Mucosa of descending colon (tissue), 3 donors: ENCODE measurements at regions not wholly inside any gene's neighbourhood (a gene's known extent, or its start where the extent isn't known, plus 50 kb on each side); places are given as distances from the start of the nearest gene placed in this dataset.
"Not testable (repeated sequence)": the region's sequence is repeated elsewhere in the genome, so short reads cannot be mapped to it uniquely, and the experiment has no call there.

Source experiments
- ATAC-seq: fragments of 200-7000 bp; cut with Tn5 transposase; one replicate; pipeline ENCODE4 v1.9.1; 2020; ENCODE audit warnings: mild to moderate bottlenecking, moderate library complexity
- DNase-seq, 3 donors: peaks; one replicate each; pipeline ENCODE4 v3.0.0-alpha.2; 2020
- H3K36me3 ChIP-seq: fragments of 200-600 bp; one replicate; pipeline ENCODE4 v1.8.0; 2021; ENCODE audit warnings: low read depth, mild to moderate bottlenecking
- H3K4me1 ChIP-seq: fragments of 200-600 bp; one replicate; pipeline ENCODE4 v1.8.0; 2021; ENCODE audit warnings: low read depth, mild to moderate bottlenecking
- H3K4me3 ChIP-seq: fragments of 200-600 bp; one replicate; pipeline ENCODE4 v1.8.0; 2021; ENCODE audit warnings: mild to moderate bottlenecking
- H3K9me3 ChIP-seq: fragments of 200-600 bp; one replicate; pipeline ENCODE4 v1.8.0; 2021; ENCODE audit warnings: mild to moderate bottlenecking
- CTCF ChIP-seq: fragments of 200-600 bp; IDR thresholded peaks from one replicate; pipeline ENCODE4 v1.8.0; 2022; ENCODE audit warnings: antibody characterized with exemption, mild to moderate bottlenecking
- intact Hi-C, 2 donors: fragments of 100-400 bp; cut with DNase I in 1 of 2; cut with micrococcal nuclease in 1 of 2; formaldehyde crosslinking; loops; one replicate each; pipeline versions ENCODE4 v1.11.0 to v1.11.1; 2022; cut with DNase I, micrococcal nuclease
- donor health status: DM: no; HTN: no; CAD: no; lungs with moderate emphysema.
- donor health status: DM: no; HTN: no; CAD: no.
- donor health status: DM: no; HTN: yes; CAD: no.

- ATAC-seq, H3K36me3 ChIP-seq, H3K9me3 ChIP-seq, DNase-seq, intact Hi-C loops, H3K4me3 ChIP-seq, H3K4me1 ChIP-seq: not testable (repeated sequence)
Measured at GRCh38 chr1:83158924-83159323, 840.0 kb downstream of the TTLL7 start.

GRCh38 chr1:83154306-83154705, 844.6 kb downstream of the TTLL7 start:
- peak; percentile 40 for ATAC-seq
- intact Hi-C loops, H3K4me1 ChIP-seq, H3K36me3 ChIP-seq, H3K9me3 ChIP-seq, DNase-seq, H3K4me3 ChIP-seq: not testable (repeated sequence)

- H3K4me3 ChIP-seq, H3K36me3 ChIP-seq, H3K9me3 ChIP-seq, intact Hi-C loops, H3K4me1 ChIP-seq: not testable (repeated sequence)
- DNase-seq (peak; percentile 12 to 51 (median 27)), ATAC-seq (peak; percentile 99)
Measured at GRCh38 chr1:83151167-83151898, 847.6 kb downstream of the TTLL7 start.

- H3K9me3 ChIP-seq, DNase-seq, H3K36me3 ChIP-seq, intact Hi-C loops, ATAC-seq, H3K4me1 ChIP-seq, H3K4me3 ChIP-seq: not testable (repeated sequence)
Measured at GRCh38 chr1:83150479-83150878, 848.5 kb downstream of the TTLL7 start.

GRCh38 chr1:83145820-83146219, 853.1 kb downstream of the TTLL7 start:
- H3K36me3 ChIP-seq, intact Hi-C loops, H3K4me3 ChIP-seq, H3K9me3 ChIP-seq, DNase-seq, H3K4me1 ChIP-seq: not testable (repeated sequence)
- ATAC-seq = peak; percentile 88

GRCh38 chr1:83142802-83143201, 856.1 kb downstream of the TTLL7 start:
- H3K4me1 ChIP-seq, H3K4me3 ChIP-seq, H3K36me3 ChIP-seq, H3K9me3 ChIP-seq, intact Hi-C loops: not testable (repeated sequence)
- peak; percentile 5 to 55 (median 30) for DNase-seq
- peak; percentile 73 for ATAC-seq

GRCh38 chr1:83135524-83136157, 863.3 kb downstream of the TTLL7 start:
- intact Hi-C loops, H3K36me3 ChIP-seq, ATAC-seq, H3K4me3 ChIP-seq, DNase-seq, H3K9me3 ChIP-seq, H3K4me1 ChIP-seq: not testable (repeated sequence)

- H3K9me3 ChIP-seq, H3K36me3 ChIP-seq, H3K4me3 ChIP-seq, intact Hi-C loops, H3K4me1 ChIP-seq: not testable (repeated sequence)
- ATAC-seq (peak; percentile 95), DNase-seq (peak in 1 of 3 donors; percentile 2)
Measured at GRCh38 chr1:83134322-83135014, 864.5 kb downstream of the TTLL7 start.

- DNase-seq (no peak), ATAC-seq (no peak)
- Histone ChIP-seq H3K9me3 (no peaks in the 10 kb centered on the region), H3K4me3 (no peak overlapping the region), H3K36me3 (no peaks in the 10 kb centered on the region), H3K4me1 (no peaks in the 10 kb centered on the region)
- intact Hi-C loops = no loop called here
- TF ChIP-seq CTCF = no peak
Measured at GRCh38 chr1:83131692-83131955, 867.3 kb downstream of the TTLL7 start.
